ENCODE measurements at regions not wholly inside any gene's neighbourhood (a gene's known extent, or its start where the extent isn't known, plus 50 kb on each side); places are given as distances from the start of the nearest gene placed in this dataset.

- TF ChIP-seq ZBTB1 (CRISPR knock-in tag; IDR thresholded peaks at IDR 0.05; ENCODE audit: borderline replicate concordance) (no peak), ZNF121 (CRISPR knock-in tag; IDR thresholded peaks at IDR 0.05) (no peak), CREBL2 (CRISPR knock-in tag; IDR thresholded peaks at IDR 0.05; ENCODE audit: borderline replicate concordance) (no peak), SETDB1 (CRISPR knock-in tag; IDR thresholded peaks at IDR 0.05; ENCODE audit: borderline replicate concordance) (no peak), SRF (IDR thresholded peaks at IDR 0.05; ENCODE audit: low read depth, low read length) (no peak), MZF1 (CRISPR knock-in tag; IDR thresholded peaks at IDR 0.05; ENCODE audit: borderline replicate concordance) (no peak), CTCF (CRISPR knock-in tag; IDR thresholded peaks at IDR 0.05) (no peak), TRIM24 (CRISPR knock-in tag; IDR thresholded peaks at IDR 0.05) (no peak), ZNF772 (CRISPR knock-in tag; IDR thresholded peaks at IDR 0.05) (no peak)
Measured at GRCh38 chr11:109730669-109731068, 308.7 kb downstream of the C11orf87 start.

All from HepG2 (cell line).